Epithelial cell of proximal tubule (primary cell): ENCODE measurements at regions not wholly inside any gene's neighbourhood (a gene's known extent, or its start where the extent isn't known, plus 50 kb on each side); places are given as distances from the start of the nearest gene placed in this dataset.

ENCODE experiments used
- DNase-seq: peaks from one replicate; pipeline ENCODE4 v3.0.0-alpha.2; 2011; ENCODE audit warnings: low read depth
- H3K4me3 ChIP-seq: 2 replicates; pipeline ENCODE4 v1.5.1; 2011; ENCODE audit warnings: low read depth, mild to moderate bottlenecking, low read length
- TF ChIP-seq, protein P1 (sequence below): conservative IDR thresholded peaks from 2 replicates; pipeline ENCODE4 v1.5.1; 2012; ENCODE audit warnings: low read depth, mild to moderate bottlenecking, low read length

DNA sequence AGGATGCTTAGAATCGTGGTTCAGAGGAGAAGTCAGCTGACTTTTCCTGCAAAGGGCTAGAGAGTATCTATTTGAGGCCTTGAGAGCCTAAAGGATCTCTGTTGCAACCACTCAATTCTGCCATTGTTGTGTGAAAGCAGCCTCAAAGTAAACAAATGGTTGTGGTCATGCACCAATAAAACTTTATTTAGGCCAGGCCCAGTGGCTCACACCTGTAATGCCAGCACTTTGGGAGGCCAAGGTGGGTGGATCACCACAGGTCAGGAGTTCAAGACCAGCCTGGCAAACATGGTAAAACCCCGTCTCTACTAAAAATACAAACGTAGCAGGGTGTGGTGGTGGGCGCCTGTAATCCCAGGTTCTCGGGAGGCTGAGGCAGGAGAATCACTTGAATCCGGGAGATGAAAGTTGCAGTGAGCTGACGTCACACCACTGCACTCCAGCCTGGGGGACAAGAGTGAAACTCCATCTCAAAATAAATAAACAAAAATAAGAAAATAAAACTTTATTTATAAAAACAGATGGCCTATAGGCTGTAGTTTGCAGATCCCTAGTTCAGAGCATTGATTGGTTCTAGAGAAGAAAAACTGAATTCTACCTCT, 135.9 kb upstream of the KLF4 start:
- TF ChIP-seq, protein P1, sequence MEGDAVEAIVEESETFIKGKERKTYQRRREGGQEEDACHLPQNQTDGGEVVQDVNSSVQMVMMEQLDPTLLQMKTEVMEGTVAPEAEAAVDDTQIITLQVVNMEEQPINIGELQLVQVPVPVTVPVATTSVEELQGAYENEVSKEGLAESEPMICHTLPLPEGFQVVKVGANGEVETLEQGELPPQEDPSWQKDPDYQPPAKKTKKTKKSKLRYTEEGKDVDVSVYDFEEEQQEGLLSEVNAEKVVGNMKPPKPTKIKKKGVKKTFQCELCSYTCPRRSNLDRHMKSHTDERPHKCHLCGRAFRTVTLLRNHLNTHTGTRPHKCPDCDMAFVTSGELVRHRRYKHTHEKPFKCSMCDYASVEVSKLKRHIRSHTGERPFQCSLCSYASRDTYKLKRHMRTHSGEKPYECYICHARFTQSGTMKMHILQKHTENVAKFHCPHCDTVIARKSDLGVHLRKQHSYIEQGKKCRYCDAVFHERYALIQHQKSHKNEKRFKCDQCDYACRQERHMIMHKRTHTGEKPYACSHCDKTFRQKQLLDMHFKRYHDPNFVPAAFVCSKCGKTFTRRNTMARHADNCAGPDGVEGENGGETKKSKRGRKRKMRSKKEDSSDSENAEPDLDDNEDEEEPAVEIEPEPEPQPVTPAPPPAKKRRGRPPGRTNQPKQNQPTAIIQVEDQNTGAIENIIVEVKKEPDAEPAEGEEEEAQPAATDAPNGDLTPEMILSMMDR: no peak

DNA sequence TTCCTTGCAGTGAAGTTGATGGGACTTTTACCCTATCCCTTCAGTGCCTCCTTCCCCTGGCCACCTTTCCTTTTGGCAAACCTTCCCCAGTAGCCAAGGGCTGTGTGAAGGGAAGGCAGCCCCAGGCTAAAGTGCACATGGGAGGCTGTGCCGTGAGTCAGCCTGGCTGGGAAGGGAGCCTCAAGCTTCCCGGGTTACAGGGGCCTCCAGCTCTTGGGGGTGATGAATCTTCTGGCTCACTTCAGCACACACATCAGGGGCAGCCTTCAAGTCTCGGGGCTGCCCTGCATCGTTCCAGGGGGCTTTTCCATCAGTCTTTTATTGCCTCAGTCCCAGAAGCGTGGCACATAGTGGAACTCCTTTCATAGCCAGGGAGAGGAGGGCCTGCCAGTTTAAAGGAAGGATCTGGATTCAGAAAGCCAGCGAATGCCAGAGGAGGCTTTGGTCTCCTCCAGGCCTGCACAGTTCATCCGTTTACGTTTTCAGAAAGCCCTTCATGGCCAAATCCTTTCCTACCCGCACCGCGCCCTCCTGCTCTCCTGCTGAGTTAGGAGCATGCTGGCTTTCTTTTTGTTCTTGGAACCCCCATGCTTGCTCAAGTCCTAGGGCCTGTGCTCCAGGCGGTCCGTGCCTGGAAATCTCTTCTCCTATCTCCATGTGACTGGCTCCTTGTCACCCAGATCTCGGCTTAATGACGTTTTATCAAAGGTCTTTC, 134.8 kb upstream of the KLF4 start:
- TF ChIP-seq, protein P1: no peak
- DNase-seq: no peak
- H3K4me3 ChIP-seq: no peak overlapping the region

More for the DNA sequence above, 135.9 kb upstream of the KLF4 start:
- no peak overlapping the region for H3K4me3 ChIP-seq
- DNase-seq: no peak

DNA sequence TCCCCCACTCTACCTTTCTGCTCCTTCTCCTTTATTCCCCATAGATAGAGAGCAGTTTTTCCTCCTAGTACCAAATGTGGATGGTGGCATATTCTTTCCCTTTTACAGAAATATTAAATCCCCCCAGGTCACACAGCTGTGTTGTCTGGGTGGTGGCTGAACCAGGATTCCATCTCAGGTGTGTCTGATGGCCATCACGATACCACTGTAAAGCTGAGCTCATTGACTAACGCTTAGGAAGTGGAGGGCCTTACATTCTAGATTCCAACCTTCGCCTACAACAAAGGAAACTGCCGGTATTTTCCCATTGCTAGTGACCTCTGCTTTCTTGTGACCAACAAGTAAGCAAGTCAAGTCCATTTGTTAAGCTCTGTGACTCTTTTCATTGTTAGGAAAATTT, 131.9 kb upstream of the KLF4 start:
- DNase-seq: no peak
- TF ChIP-seq, protein P1: no peak
- H3K4me3 ChIP-seq: no peak overlapping the region

DNA sequence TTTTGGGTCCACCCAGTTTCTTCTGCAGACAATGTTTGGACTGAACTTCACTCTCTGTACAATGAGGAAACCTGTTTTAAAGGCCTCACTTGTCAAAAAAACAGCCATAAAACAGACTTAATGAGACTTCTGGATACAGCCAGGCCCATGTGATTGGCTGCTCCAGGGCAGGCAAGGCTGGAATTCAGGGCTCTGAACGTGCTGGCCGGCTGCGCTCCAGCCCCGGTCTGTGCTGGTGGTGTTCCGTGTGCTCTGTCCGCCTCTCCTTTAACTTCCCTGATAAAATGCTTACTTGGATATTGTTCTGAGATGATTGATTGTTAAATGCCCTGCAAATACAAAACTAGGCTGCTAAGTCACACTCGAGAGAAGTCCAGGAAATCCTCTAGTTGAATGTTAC, 131.2 kb upstream of the KLF4 start:
- TF ChIP-seq, protein P1: no peak
- no peak overlapping the region for H3K4me3 ChIP-seq
- no peak for DNase-seq

DNA sequence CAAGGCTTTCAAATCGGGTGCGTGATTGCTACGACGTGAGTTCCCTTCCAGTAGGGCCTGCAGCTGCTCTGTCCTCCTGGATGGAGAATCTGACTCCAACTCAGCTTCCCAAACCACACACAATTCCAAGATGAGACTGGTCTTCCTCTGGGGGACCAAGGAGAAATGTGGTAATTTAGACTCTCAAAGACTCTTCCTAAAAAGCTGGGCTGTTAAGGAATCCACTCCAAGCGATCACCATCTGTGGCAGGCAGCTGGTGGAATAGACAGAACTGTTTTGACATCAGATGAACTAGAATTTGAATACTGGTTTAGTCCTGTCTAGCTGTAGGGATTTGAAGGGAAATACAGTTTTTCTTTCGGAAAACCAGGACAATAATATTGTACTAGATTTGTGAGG, 130.7 kb upstream of the KLF4 start:
- DNase-seq: no peak
- TF ChIP-seq, protein P1: no peak
- H3K4me3 ChIP-seq: no peak overlapping the region

DNA sequence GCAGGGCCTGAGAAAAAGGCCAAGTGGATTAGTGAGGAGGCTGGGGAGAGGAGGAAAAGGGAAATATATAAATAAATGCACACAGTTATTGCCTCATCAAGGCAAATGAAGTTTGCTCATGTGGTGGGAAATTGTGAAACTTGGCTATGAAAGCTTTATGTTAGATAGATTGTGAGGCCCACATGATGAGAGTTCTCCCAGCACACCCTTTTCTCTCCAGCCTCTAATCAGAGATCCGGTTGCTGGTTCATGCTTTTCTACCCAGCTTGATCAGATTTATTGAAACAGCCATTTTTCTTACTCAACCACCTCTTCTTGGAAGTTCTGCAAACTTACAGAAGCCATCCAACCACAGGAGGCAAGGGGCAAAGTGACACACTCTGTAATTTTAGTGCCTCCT, 125.8 kb upstream of the KLF4 start:
- TF ChIP-seq, protein P1: no peak
- no peak overlapping the region for H3K4me3 ChIP-seq
- no peak for DNase-seq

DNA sequence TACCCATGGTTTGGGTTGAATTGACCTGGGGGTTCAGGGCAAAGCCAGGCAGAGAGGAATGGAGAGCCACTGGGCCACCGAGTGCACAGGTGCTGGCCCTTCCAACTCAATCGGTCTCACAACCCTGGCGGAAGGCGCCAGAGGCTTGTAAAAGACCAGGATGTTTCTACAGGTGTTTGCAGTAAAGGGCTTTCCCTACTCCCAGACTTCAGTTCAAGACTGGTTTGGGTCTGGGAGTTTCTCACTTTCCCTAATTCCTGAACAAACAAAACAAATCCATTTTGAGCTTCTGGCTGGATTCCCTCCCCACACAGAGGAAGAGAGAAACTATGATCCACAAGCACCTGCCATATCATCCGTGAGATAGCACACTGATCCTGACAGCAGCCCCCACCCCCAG, 125.2 kb upstream of the KLF4 start:
- DNase-seq: no peak
- TF ChIP-seq, protein P1: no peak
- no peak overlapping the region for H3K4me3 ChIP-seq
